ENCODE measurements at regions not wholly inside any gene's neighbourhood (a gene's known extent, or its start where the extent isn't known, plus 50 kb on each side); places are given as distances from the start of the nearest gene placed in this dataset.

DNA sequence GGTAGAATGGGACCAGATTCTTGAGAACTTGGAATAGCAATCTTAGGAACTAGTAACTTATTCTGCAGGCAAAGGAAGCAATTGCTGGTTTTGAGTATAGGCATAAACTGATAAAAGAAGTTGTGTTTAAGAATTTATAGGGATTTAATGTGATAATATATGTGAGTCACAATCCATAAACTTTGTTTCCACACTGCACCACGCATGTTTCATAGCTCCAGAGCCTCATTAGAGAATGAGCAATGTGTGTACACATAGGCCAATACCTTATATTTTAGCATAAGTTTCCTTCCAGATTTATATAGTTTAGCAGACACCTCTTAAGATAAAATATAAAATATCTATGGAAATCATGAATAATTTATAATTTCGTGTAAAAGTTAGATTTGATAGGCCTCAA lies 175.5 kb upstream of the SEMA3A start:
- TF ChIP-seq, protein P1, sequence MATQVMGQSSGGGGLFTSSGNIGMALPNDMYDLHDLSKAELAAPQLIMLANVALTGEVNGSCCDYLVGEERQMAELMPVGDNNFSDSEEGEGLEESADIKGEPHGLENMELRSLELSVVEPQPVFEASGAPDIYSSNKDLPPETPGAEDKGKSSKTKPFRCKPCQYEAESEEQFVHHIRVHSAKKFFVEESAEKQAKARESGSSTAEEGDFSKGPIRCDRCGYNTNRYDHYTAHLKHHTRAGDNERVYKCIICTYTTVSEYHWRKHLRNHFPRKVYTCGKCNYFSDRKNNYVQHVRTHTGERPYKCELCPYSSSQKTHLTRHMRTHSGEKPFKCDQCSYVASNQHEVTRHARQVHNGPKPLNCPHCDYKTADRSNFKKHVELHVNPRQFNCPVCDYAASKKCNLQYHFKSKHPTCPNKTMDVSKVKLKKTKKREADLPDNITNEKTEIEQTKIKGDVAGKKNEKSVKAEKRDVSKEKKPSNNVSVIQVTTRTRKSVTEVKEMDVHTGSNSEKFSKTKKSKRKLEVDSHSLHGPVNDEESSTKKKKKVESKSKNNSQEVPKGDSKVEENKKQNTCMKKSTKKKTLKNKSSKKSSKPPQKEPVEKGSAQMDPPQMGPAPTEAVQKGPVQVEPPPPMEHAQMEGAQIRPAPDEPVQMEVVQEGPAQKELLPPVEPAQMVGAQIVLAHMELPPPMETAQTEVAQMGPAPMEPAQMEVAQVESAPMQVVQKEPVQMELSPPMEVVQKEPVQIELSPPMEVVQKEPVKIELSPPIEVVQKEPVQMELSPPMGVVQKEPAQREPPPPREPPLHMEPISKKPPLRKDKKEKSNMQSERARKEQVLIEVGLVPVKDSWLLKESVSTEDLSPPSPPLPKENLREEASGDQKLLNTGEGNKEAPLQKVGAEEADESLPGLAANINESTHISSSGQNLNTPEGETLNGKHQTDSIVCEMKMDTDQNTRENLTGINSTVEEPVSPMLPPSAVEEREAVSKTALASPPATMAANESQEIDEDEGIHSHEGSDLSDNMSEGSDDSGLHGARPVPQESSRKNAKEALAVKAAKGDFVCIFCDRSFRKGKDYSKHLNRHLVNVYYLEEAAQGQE (IDR thresholded peaks at IDR 0.05; ENCODE audit: low read depth), result no peak
- TF ChIP-seq, protein P2, sequence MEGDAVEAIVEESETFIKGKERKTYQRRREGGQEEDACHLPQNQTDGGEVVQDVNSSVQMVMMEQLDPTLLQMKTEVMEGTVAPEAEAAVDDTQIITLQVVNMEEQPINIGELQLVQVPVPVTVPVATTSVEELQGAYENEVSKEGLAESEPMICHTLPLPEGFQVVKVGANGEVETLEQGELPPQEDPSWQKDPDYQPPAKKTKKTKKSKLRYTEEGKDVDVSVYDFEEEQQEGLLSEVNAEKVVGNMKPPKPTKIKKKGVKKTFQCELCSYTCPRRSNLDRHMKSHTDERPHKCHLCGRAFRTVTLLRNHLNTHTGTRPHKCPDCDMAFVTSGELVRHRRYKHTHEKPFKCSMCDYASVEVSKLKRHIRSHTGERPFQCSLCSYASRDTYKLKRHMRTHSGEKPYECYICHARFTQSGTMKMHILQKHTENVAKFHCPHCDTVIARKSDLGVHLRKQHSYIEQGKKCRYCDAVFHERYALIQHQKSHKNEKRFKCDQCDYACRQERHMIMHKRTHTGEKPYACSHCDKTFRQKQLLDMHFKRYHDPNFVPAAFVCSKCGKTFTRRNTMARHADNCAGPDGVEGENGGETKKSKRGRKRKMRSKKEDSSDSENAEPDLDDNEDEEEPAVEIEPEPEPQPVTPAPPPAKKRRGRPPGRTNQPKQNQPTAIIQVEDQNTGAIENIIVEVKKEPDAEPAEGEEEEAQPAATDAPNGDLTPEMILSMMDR (IDR thresholded peaks at IDR 0.05 in 2 of 3, conservative IDR thresholded peaks at IDR 0.05 in 1 of 3; ENCODE audit: borderline replicate concordance in 1 of 3, insufficient read depth in 1 of 3, low read depth in 2 of 3, low read length in 2 of 3), result no peak
- TF ChIP-seq, protein P3, sequence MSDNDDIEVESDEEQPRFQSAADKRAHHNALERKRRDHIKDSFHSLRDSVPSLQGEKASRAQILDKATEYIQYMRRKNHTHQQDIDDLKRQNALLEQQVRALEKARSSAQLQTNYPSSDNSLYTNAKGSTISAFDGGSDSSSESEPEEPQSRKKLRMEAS (IDR thresholded peaks at IDR 0.05), result no peak
- TF ChIP-seq EZH2 (IDR thresholded peaks at IDR 0.05) (no peak), POLR2A (IDR thresholded peaks at IDR 0.05; ENCODE audit: borderline replicate concordance, extremely low read depth, insufficient read depth, insufficient read length) (no peak), JUND (IDR thresholded peaks at IDR 0.05) (no peak), CEBPB (IDR thresholded peaks at IDR 0.05; ENCODE audit: low read depth) (no peak), POLR2AphosphoS5 (IDR thresholded peaks at IDR 0.05; ENCODE audit: low read depth, low read length) (no peak), FOSL1 (IDR thresholded peaks at IDR 0.05; ENCODE audit: low read depth) (no peak), TCF7L2 (IDR thresholded peaks at IDR 0.05; ENCODE audit: borderline replicate concordance, extremely low read depth, insufficient read depth, insufficient read length) (no peak)

Measured in HCT116 (cell line).